ENCODE measurements at regions not wholly inside any gene's neighbourhood (a gene's known extent, or its start where the extent isn't known, plus 50 kb on each side); places are given as distances from the start of the nearest gene placed in this dataset.
"Not testable (repeated sequence)": the region's sequence is repeated elsewhere in the genome, so short reads cannot be mapped to it uniquely, and the experiment has no call there.

DNA sequence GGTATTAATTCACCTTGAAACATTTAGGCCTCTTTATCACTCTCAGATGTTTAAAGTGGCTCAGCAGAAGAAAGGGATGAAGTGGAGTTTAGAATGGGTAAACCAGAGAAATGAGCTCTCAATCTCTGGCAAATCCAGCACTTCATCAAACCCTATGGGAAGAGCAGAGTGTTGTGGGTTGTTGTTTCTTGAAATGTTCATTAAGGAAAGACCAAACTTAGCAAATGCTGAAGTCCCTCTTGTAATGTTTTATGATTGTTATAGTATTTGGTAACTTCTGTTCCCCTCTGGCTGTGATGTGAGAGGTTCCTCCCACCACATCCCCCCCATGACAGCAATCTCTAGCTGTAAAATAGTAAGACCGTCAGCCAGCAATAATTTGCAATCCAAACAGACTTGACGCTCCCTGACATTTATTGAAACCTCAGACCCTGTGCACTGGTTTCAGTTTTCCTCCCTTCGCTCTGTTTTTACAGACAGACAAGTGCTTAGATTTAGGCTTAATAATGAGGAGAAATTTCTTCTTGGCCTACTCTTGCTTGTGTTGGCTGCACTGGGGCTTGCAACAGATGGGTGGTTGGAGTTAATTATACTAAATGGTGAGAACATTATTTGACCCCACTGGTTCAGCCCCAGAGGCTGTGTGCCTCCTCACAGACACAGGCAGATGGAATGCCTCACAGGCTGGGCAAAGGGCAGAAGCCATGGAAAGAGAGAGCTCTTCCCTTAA lies 609.4 kb upstream of the SOX9 start:
- DNase-seq = no peak
- in situ Hi-C loops (cut with HindIII; ENCODE audit: low pct_ligation_motif_present, low pct_unique_long_range_greater_than_20kb, low sequenced_read_pairs) = no loop called here

DNA sequence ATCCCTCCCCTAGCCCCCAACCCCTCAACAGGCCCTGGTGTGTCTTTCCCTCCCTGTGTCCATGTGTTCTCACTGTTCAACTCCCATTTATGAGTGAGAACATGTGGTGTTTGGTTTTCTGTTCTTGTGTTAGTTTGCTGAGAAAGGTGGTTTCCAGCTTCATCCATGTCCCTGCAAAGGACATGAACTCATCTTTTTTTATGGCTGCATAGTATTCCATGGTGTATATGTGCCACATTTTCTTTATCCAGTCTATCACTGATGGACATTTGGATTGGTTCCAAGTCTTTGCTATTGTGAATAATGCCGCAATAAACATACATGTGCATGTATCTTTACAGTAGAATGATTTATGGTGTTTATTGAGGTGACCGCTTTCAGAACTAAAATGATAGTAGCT lies 607.1 kb upstream of the SOX9 start:
- not testable (repeated sequence) for DNase-seq

DNA sequence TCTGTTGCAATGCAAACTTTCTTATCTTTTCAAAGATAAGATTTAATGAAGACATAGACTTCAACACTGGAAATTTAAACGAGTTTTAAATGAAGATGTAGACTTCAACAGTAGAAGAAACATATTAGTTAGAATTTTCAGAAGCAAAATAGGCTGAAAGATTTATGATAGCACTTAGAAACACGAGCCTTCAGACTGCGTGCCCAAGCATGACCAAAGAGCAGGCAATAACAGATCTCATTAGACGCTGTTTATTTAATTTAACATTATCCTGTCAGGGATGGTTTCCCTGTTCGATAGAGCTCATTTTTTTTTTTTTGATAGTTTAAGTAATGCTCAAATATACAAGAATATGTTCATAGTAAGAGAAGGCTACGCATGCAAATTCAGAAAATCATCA lies 604.7 kb upstream of the SOX9 start:
- no peak for DNase-seq

More for the DNA sequence above, 607.1 kb upstream of the SOX9 start:
- in situ Hi-C loops (cut with HindIII; ENCODE audit: low pct_ligation_motif_present, low pct_unique_long_range_greater_than_20kb, low sequenced_read_pairs) = not testable (repeated sequence)

DNA sequence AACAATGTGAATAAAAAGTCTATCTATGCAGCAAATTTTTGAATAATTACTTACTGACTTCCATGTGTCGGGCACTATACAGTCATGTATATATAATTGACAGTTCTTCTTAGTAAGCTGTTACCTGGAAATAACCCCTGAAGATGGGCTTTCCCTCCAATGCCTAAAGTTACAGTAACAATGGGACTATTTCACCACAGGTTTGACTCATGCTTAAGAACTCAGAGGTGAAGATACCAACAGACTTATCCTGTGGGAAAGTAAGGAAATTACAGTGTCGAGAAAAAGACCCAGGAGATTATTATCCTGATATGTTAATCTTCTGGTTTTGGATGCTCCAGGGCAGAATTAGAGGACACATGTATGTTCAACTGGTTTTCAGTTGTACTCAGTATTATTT lies 601.5 kb upstream of the SOX9 start:
- in situ Hi-C loops (cut with HindIII; ENCODE audit: low pct_ligation_motif_present, low pct_unique_long_range_greater_than_20kb, low sequenced_read_pairs) = no loop called here
- DNase-seq = no peak

More for the DNA sequence above, 604.7 kb upstream of the SOX9 start:
- in situ Hi-C loops (cut with HindIII; ENCODE audit: low pct_ligation_motif_present, low pct_unique_long_range_greater_than_20kb, low sequenced_read_pairs) = no loop called here

DNA sequence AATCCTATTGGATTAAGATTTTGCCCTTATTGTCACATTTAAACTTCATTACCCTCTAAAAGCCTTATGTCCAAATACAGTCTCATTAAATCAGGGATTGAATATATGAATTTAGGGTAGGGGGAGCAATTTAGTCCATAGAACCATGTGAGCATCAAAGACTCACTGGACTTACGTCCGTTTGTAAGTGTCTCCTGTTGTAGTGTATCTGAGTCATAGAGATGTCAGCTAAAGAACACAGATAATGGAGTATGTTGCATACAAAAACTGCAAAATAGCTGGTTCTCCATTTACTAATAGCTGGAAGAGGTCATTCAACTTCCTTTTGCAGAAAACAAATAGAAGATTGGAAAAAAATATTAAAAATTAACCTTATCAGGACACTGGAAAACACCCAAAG lies 599.1 kb upstream of the SOX9 start:
- no peak for DNase-seq
- in situ Hi-C loops (cut with HindIII; ENCODE audit: low pct_ligation_motif_present, low pct_unique_long_range_greater_than_20kb, low sequenced_read_pairs) = no loop called here

DNA sequence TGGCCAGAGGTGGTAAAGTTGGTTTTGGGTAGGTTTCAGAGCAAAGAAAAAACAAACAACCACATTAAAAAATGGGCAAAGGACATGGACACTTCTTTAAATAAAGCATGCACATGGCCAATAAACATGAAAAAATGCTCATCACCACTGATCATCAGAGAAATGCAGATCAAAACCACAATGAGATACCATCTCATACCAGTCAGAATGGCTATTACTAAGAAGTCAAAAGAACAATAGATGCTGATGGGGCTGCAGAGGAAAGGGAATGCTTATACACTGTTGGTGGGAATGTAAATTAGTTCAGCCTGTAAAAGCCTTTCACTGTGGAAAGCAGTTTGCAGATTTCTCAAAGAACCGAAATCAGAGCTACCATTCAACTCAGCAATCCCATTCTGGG lies 598.4 kb upstream of the SOX9 start:
- in situ Hi-C loops (cut with HindIII; ENCODE audit: low pct_ligation_motif_present, low pct_unique_long_range_greater_than_20kb, low sequenced_read_pairs) = no loop called here

DNA sequence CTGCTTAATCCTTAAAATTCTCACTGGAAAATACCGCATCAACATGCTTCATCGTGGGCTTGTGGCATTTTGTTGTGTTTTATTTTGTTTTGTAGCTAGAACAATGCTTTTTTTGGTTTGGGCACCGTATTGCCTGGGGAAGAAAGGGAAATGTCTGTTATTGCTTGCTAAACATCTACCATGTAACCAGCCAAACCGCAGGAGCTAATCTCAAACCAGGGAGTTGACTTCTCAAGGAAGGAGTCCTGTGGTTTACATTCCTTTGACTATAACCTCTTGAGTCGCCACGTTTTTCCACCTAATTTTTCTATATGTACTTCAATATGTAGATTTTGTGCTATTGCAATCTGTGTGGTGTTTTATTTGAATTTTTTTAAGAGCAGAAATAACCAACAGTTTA lies 593.5 kb upstream of the SOX9 start:
- in situ Hi-C loops (cut with HindIII; ENCODE audit: low pct_ligation_motif_present, low pct_unique_long_range_greater_than_20kb, low sequenced_read_pairs) = no loop called here
- no peak for DNase-seq

More for the DNA sequence above, 598.4 kb upstream of the SOX9 start:
- no peak for DNase-seq

DNA sequence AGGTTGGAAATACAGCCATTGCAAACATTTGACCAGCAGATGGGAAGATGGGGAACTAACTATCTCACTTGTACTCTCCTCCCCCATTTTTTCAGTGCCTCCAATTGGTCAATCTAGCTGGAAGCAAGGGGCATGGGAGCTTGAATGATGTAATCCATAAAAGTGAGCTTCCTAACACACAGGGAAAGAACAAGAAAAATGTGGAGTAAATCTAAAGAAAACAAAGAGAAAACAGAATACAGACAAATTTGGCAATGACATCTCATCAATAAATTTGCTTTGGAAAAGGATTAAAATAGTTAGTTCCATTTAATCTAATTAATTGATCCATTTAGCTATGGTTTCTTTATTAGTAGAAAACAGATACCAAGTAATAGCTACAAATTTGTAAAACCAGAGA lies 592.6 kb upstream of the SOX9 start:
- DNase-seq = no peak
- in situ Hi-C loops (cut with HindIII; ENCODE audit: low pct_ligation_motif_present, low pct_unique_long_range_greater_than_20kb, low sequenced_read_pairs) = no loop called here

DNA sequence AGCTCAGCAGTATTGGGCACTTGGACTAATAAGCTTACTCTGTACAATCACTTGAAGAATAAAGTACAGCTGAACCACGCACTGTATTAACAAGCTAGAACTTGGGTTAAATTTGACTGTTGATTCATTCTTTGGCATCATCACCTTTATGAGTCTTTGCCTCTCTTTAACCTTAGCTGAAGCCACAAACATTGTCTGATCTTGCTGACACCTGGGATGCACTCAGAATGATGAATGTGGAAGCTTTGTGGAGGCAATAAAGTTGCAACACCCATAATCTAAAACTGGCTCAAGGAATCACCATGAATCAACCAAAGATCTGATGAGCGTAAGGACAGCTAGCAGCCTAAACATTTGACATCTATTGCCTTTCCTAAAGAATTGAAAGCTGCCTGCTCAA lies 590.6 kb upstream of the SOX9 start:
- no peak for DNase-seq
- in situ Hi-C loops (cut with HindIII; ENCODE audit: low pct_ligation_motif_present, low pct_unique_long_range_greater_than_20kb, low sequenced_read_pairs) = no loop called here

DNA sequence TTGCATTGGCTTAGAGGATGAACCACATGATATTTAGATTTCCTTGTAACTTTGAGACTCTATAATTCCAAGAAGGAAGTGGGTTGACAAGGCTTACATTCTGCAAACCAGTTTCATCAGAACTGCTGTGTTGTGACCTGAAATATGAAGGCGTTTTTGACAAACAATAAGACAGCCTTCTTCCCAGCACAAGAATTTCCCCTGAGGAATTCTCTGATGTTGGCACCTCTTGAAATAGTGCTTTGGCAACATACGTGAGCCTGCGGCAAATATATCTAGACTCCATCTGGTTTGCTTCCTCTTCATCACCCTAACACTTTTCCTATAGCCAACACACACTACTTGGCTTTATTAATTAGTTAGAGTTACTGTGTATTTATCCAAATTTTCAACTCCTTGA lies 585.5 kb upstream of the SOX9 start:
- in situ Hi-C loops (cut with HindIII; ENCODE audit: low pct_ligation_motif_present, low pct_unique_long_range_greater_than_20kb, low sequenced_read_pairs) = no loop called here
- no peak for DNase-seq

DNA sequence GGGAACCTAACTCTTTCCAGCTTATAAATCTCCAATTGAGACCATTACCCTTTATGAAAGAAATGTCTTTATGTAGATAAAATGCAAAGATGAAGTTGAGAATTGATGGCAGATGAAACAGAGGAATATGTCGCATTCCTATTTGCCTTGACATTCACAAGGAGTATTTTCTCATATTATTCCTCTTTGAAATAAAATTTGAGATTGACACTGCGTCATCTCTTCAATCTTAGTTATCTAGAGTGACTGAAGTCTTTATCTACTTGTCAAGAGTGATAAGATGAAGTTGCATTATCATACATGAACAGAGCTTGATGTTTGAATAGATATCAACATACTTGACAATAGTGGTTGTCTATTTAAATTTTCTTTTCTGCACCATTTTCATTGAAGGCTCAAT lies 574.4 kb upstream of the SOX9 start:
- in situ Hi-C loops (cut with HindIII; ENCODE audit: low pct_ligation_motif_present, low pct_unique_long_range_greater_than_20kb, low sequenced_read_pairs) = no loop called here

DNA sequence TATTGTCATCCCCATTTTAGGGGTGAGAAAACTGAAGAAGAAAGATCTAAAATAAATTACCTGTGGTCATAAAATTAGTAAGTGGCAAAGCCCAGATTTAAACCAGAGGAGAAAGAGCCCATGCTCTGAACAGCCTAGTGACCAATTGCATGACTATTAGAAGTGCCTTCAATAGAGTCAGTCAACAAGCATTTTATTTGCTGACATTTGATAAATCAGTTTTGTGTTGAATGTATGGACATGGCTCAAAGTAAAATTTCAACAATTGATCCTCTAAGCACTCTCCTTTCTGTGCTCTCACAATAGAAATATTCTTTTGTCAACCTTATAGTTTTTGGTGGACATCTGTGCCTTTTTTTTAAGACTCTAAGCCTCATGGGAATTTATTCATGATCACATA lies 572.9 kb upstream of the SOX9 start:
- no peak for DNase-seq
- in situ Hi-C loops (cut with HindIII; ENCODE audit: low pct_ligation_motif_present, low pct_unique_long_range_greater_than_20kb, low sequenced_read_pairs) = no loop called here

More for the DNA sequence above, 574.4 kb upstream of the SOX9 start:
- DNase-seq = no peak

DNA sequence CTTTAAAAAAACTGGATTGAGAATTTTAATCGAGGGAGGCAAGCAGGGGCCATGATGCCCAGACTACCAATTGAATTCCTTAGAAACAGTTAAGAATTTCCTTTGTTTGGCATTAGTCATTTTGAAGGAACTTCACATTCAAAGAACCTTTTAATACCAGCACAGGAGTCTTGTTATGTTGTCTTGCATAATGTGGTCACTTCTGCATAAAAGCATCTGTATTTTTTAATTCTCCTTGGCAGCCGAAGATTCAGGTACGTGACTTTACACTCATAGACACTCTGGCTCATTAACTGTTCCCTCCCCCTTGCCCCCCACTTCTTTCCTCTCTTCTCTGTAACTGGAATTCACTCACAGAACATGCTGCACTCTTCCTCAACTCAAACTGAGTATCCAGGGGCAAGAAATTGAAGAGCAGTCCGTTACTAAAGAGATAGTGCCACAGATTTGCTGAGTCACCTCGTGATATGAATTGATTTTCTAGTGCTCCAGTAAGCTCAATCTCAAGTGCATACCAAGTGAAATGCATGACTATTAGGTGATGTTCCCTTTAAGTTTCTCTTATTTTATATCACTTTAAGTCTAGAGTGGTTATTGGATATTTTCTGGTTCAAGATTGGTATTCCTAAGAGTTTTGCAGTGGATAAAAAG lies 572.2 kb upstream of the SOX9 start:
- no peak for DNase-seq
- in situ Hi-C loops (cut with HindIII; ENCODE audit: low pct_ligation_motif_present, low pct_unique_long_range_greater_than_20kb, low sequenced_read_pairs) = no loop called here

DNA sequence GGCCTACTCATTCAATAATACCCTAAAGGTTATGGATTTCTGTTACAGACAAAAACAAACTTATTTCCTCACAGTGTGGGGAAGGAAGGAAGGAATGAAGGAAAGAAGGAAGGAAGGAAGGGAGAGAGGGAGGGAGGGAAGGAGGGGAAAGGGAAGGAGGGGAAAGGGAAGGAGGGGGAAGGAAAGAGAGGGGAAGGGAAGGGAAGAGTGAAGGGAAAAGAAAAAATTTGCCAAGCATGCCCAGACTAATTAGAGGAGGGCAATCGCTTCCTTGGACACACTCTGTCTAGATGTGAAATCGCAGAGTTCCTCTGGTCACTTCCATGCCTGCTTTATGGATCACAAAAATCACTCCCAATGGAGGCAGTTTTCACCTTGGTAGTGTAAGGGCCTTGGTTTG lies 570.1 kb upstream of the SOX9 start:
- no peak for DNase-seq
- in situ Hi-C loops (cut with HindIII; ENCODE audit: low pct_ligation_motif_present, low pct_unique_long_range_greater_than_20kb, low sequenced_read_pairs) = no loop called here

DNA sequence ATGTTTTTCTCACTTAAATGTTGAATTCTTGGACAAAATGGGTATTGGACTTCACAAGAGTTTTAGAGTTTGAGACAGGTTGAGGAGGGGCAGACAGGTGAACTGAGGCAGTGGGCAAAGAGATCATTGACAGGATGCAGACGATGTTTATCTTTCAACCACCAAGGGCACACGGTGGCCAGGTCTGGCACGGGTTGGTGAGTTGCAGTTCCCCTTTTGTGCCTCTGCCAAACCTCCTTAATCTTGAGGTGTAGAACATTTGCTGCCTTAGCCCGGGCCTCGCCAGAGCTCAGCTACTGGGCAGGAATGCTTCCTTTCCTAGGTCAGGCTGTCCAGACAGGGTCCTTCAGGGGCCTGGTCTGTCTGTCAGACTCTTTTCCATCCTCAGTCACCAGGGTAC lies 567.4 kb upstream of the SOX9 start:
- no peak for DNase-seq
- in situ Hi-C loops (cut with HindIII; ENCODE audit: low pct_ligation_motif_present, low pct_unique_long_range_greater_than_20kb, low sequenced_read_pairs) = no loop called here

DNA sequence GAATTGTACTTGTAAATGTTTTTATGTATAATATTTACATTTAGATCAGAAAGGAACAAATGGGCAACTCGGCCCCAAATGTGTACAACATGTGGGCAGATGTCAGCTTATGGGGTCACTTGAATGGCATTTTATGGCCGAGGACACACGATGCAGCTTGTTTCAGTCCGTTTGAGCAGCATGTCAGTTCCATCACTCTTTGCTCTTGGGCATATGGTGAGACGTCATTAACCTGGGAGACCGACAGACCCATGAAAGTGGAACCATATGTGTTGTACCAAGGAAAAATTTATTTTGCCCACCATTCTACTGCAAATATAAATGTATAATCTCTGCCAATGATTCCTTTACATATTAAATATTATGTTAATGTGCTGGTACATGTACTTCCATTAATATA lies 561.9 kb upstream of the SOX9 start:
- in situ Hi-C loops (cut with HindIII; ENCODE audit: low pct_ligation_motif_present, low pct_unique_long_range_greater_than_20kb, low sequenced_read_pairs) = no loop called here

DNA sequence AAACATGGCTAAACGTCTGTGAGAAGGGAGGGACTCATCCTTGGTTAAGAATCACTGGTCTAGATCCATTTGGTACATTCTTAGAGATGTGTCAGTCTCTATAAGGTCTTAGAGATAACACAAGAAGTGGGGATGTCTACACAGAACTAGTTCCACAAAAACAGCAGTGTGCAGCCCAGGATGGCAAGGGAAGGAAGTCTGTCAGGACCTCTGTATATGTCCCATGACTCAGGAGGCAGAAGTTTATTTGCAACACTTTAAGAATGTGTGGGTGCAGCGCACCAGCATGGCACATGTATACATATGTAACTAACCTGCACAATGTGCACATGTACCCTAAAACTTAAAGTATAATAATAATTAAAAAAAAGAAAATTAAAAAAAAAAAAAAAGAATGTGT lies 548.5 kb upstream of the SOX9 start:
- no peak for DNase-seq
- in situ Hi-C loops (cut with HindIII; ENCODE audit: low pct_ligation_motif_present, low pct_unique_long_range_greater_than_20kb, low sequenced_read_pairs) = no loop called here

More for the DNA sequence above, 561.9 kb upstream of the SOX9 start:
- no peak for DNase-seq

DNA sequence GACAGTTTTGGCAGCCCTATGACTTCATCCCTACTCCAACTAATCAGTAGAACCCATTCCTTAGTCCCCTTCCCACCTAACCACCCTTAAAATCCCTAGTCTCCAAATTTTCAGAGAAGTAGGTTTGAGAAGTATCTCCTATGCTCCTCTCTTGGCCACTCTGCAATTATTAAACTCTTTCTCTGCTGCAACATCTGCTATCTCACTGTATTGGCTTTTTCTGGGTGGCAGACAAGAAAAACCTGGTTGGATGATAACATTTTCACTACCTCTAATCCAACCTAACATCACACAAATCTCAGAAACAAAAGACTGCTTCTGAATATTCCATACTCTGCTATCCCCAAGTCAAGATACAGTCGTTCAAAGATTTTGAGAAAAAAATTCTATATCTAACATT lies 542.4 kb upstream of the SOX9 start:
- in situ Hi-C loops (cut with HindIII; ENCODE audit: low pct_ligation_motif_present, low pct_unique_long_range_greater_than_20kb, low sequenced_read_pairs) = no loop called here
- DNase-seq = no peak

DNA sequence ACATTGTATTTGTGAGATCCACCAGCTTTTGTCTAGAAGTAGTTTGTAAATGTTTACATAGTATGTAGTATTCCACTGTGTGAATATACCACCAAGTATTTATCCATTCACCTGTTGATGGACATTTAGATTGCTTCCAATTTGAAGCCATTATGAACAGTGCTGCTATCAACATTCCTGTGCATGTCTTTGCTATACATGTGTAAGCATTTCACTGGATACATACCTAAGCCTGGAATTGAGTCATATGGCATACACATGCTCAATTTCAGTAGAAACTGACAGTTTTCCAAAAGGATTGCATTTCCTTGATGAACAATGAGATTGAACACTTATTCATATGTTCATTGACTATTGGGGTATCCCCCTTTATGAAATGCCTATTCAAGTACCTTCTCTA lies 540.6 kb upstream of the SOX9 start:
- no peak for DNase-seq
- in situ Hi-C loops (cut with HindIII; ENCODE audit: low pct_ligation_motif_present, low pct_unique_long_range_greater_than_20kb, low sequenced_read_pairs) = no loop called here

DNA sequence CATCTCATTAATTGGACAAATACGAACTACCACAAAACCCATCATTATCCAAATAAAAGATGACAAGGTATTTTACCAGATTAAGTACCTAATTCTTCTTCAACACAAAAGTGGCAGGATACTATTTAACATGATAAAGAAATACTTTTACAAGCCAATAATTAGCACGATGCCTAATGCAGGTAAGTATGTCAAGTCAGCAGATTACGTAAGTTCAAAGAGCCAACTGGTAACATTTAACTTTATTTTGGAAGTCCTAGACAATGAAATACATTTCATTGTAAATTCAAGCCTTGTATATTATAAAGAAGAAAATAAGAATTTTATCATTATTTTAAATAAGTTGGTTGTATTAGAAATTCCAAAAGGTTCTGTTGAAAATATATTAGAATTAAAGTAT lies 535.3 kb upstream of the SOX9 start:
- in situ Hi-C loops (cut with HindIII; ENCODE audit: low pct_ligation_motif_present, low pct_unique_long_range_greater_than_20kb, low sequenced_read_pairs) = no loop called here
- DNase-seq = no peak
